ENCODE measurements at regions not wholly inside any gene's neighbourhood (a gene's known extent, or its start where the extent isn't known, plus 50 kb on each side); places are given as distances from the start of the nearest gene placed in this dataset.

GRCh38 chr13:105219651-105220050 lies 1315.8 kb downstream of the EFNB2 start:
- H3K9me3 Mint-ChIP-seq = 0 out of 3 replicates have a peak, but pooled peaks cover 4% of the 10 kb centered on the region
- Histone ChIP-seq H2AFZ (no peak overlapping the region; the same call in 1 of the 2 replicates), H3F3A (replicated peaks; ENCODE audit: low read depth) (no peaks in the 10 kb centered on the region), H3K4me1 (ENCODE audit: insufficient read depth) (no peaks in the 10 kb centered on the region), H3K79me2 (replicated peaks; ENCODE audit: insufficient read depth) (no peaks in the 10 kb centered on the region), H3K36me3 (ENCODE audit: insufficient read depth) (no peaks in the 10 kb centered on the region), H3K4me3 (no peak overlapping the region), H3K9me2 (ENCODE audit: insufficient read depth) (no peaks in the 10 kb centered on the region), H3K27ac (ENCODE audit: low read depth) (no peak overlapping the region), H3K27me3 (ENCODE audit: insufficient read depth) (no peaks in the 10 kb centered on the region), H3K4me2 (no peak overlapping the region), H4K20me1 (replicated peaks; ENCODE audit: insufficient read depth) (no peaks in the 10 kb centered on the region)
- DNase-seq (ENCODE audit: low spot score) (no peak), ATAC-seq (no peak)
- no peaks in the 10 kb centered on the region; the same call in 2 of the 3 replicates for H3K36me3 Mint-ChIP-seq (ENCODE audit: low read depth)
- H3K27ac Mint-ChIP-seq = no peak overlapping the region
- no peaks in the 10 kb centered on the region for H3K4me1 Mint-ChIP-seq
- H3K27me3 Mint-ChIP-seq (ENCODE audit: insufficient read depth, low read depth, poor library complexity) = no peaks in the 10 kb centered on the region
- TF ChIP-seq CREB1 (CRISPR knock-in tag; IDR thresholded peaks at IDR 0.05; ENCODE audit: low read depth) = no peak
- no peak for TF ChIP-seq NANOG (IDR thresholded peaks at IDR 0.05; ENCODE audit: borderline replicate concordance)
- no peak for TF ChIP-seq REST (IDR thresholded peaks at IDR 0.05; ENCODE audit: unreplicated experiment)
- no peak for TF ChIP-seq JUNB (IDR thresholded peaks at IDR 0.05; ENCODE audit: unreplicated experiment)
- no peak for TF ChIP-seq ZNF462 (CRISPR knock-in tag; IDR thresholded peaks at IDR 0.05)
- TF ChIP-seq POLR2AphosphoS5 (IDR thresholded peaks at IDR 0.05; ENCODE audit: low read depth) = no peak
- TF ChIP-seq ETS1 (IDR thresholded peaks at IDR 0.05) = no peak
- no peak for TF ChIP-seq EZH2 (IDR thresholded peaks at IDR 0.05; ENCODE audit: low read depth, unreplicated experiment)
- no peak for TF ChIP-seq EZH2phosphoT487 (IDR thresholded peaks at IDR 0.05; ENCODE audit: unreplicated experiment)
- TF ChIP-seq ZNF114 (CRISPR knock-in tag; IDR thresholded peaks at IDR 0.05) = no peak
- TF ChIP-seq STAT1 (IDR thresholded peaks at IDR 0.05; ENCODE audit: unreplicated experiment) = no peak
- no peak for TF ChIP-seq CTCF (conservative IDR thresholded peaks at IDR 0.05; ENCODE audit: low read depth in 2 of 2)
- TF ChIP-seq ZNF331 (CRISPR knock-in tag; IDR thresholded peaks at IDR 0.05; ENCODE audit: low read depth) = no peak
- H3K4me3 Mint-ChIP-seq = no peak overlapping the region

All from GM23338 (cell line).